Nephron (organoid): ENCODE measurements at regions not wholly inside any gene's neighbourhood (a gene's known extent, or its start where the extent isn't known, plus 50 kb on each side); places are given as distances from the start of the nearest gene placed in this dataset.

ENCODE experiments used
- H3K27ac Mint-ChIP-seq, 3 experiments: 2 replicates each; pipeline ENCODE4 v1.8.0; 2020; ENCODE audit warnings: mixed read lengths in 3 of 3, mild to moderate bottlenecking in 2 of 3, moderate library complexity in 1 of 3
- H3K27me3 Mint-ChIP-seq: 2 replicates; pipeline ENCODE4 v1.8.0; 2021; ENCODE audit warnings: low read depth, mild to moderate bottlenecking, moderate library complexity, mixed read lengths
- H3K36me3 Mint-ChIP-seq: 2 replicates; pipeline ENCODE4 v1.8.0; 2020; ENCODE audit warnings: low read depth, mixed read lengths
- H3K4me1 Mint-ChIP-seq: 2 replicates; pipeline ENCODE4 v1.8.0; 2020; ENCODE audit warnings: mixed read lengths
- H3K4me3 Mint-ChIP-seq, 3 experiments: 2 replicates each; pipeline ENCODE4 v1.8.0; 2020; ENCODE audit warnings: mild to moderate bottlenecking in 3 of 3, mixed read lengths in 3 of 3, moderate library complexity in 2 of 3
- H3K9me3 Mint-ChIP-seq: 2 replicates; pipeline ENCODE4 v1.8.0; 2020; ENCODE audit warnings: mixed read lengths
- TF ChIP-seq, protein P1 (sequence below), 3 experiments: fragments of 200-600 bp; sonication (generic); IDR thresholded peaks; one replicate each; pipeline ENCODE4 v1.5.0; 2021; ENCODE audit warnings: antibody characterized with exemption in 3 of 3; ENCODE audit not compliant: unreplicated experiment in 3 of 3

- H3K36me3 Mint-ChIP-seq, result no peaks in the 10 kb centered on the region
- no peaks in the 10 kb centered on the region for H3K9me3 Mint-ChIP-seq
- no peak overlapping the region for H3K27ac Mint-ChIP-seq
- peaks cover 6% of the 10 kb centered on the region for H3K4me1 Mint-ChIP-seq
- no peak overlapping the region for H3K4me3 Mint-ChIP-seq
- H3K27me3 Mint-ChIP-seq, result no peaks in the 10 kb centered on the region
- TF ChIP-seq, protein P1, sequence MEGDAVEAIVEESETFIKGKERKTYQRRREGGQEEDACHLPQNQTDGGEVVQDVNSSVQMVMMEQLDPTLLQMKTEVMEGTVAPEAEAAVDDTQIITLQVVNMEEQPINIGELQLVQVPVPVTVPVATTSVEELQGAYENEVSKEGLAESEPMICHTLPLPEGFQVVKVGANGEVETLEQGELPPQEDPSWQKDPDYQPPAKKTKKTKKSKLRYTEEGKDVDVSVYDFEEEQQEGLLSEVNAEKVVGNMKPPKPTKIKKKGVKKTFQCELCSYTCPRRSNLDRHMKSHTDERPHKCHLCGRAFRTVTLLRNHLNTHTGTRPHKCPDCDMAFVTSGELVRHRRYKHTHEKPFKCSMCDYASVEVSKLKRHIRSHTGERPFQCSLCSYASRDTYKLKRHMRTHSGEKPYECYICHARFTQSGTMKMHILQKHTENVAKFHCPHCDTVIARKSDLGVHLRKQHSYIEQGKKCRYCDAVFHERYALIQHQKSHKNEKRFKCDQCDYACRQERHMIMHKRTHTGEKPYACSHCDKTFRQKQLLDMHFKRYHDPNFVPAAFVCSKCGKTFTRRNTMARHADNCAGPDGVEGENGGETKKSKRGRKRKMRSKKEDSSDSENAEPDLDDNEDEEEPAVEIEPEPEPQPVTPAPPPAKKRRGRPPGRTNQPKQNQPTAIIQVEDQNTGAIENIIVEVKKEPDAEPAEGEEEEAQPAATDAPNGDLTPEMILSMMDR (IDR thresholded peaks at IDR 0.05; ENCODE audit: unreplicated experiment in 3 of 3), result no peak
These were observed 204.7 kb downstream of the KITLG start for GRCh38 chr12:88375306-88376305.

DNA sequence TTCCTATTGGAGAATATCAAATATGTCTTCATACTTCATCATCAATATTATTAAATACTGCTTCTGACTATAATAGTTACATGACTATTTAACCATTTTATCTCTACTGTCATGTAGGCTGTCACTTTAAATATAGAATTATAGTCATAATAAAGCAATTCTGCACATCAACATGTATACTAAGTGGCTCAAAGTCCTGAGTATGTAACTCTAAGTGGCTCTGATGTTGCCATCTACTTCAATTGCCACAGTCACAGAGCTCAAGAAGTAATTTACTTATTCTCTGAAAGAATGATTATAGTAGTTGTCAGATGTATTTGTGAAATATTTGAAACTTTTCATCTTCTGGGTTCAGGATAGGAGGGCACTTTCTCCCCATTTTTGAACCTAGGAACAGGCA lies 202.3 kb downstream of the KITLG start:
- TF ChIP-seq, protein P1 (IDR thresholded peaks at IDR 0.05; ENCODE audit: unreplicated experiment in 3 of 3), result no peak

GRCh38 chr12:88381466-88381865 lies 198.8 kb downstream of the KITLG start:
- TF ChIP-seq, protein P1 (IDR thresholded peaks at IDR 0.05; ENCODE audit: unreplicated experiment in 3 of 3), result no peak
- no peak overlapping the region for H3K4me3 Mint-ChIP-seq
- H3K27me3 Mint-ChIP-seq, result no peaks in the 10 kb centered on the region
- H3K4me1 Mint-ChIP-seq, result no peaks in the 10 kb centered on the region
- H3K9me3 Mint-ChIP-seq, result peaks cover 3% of the 10 kb centered on the region
- H3K36me3 Mint-ChIP-seq, result no peaks in the 10 kb centered on the region
- H3K27ac Mint-ChIP-seq, result no peak overlapping the region

More for the DNA sequence above, 202.3 kb downstream of the KITLG start:
- H3K36me3 Mint-ChIP-seq, result no peaks in the 10 kb centered on the region
- no peaks in the 10 kb centered on the region for H3K27me3 Mint-ChIP-seq
- peaks cover 6% of the 10 kb centered on the region for H3K4me1 Mint-ChIP-seq
- H3K4me3 Mint-ChIP-seq, result no peak overlapping the region
- no peak overlapping the region for H3K27ac Mint-ChIP-seq
- no peaks in the 10 kb centered on the region for H3K9me3 Mint-ChIP-seq

DNA sequence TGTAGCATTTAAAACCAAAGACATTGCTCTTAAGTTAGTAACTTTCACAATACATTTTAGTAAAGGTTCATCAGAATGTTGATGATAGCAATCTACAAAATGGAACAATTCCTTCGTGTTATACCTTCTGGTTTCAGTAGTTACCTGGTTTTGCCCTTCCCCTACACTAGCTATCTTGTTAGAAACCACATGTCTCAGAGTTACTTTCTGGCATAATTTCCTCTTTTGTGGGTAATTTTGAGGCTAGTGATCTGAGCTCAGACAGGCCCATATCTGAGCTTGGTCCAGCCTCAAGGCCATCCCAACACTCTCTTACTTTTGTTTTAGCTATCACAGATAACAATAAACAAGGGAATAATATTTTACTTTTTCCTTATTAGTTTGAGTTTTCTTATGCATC lies 196.9 kb downstream of the KITLG start:
- TF ChIP-seq, protein P1 (IDR thresholded peaks at IDR 0.05; ENCODE audit: unreplicated experiment in 3 of 3), result no peak
- no peaks in the 10 kb centered on the region for H3K36me3 Mint-ChIP-seq
- no peak overlapping the region for H3K27ac Mint-ChIP-seq
- H3K27me3 Mint-ChIP-seq, result no peaks in the 10 kb centered on the region
- H3K9me3 Mint-ChIP-seq, result peaks cover 3% of the 10 kb centered on the region
- H3K4me1 Mint-ChIP-seq, result no peaks in the 10 kb centered on the region
- H3K4me3 Mint-ChIP-seq, result no peak overlapping the region

DNA sequence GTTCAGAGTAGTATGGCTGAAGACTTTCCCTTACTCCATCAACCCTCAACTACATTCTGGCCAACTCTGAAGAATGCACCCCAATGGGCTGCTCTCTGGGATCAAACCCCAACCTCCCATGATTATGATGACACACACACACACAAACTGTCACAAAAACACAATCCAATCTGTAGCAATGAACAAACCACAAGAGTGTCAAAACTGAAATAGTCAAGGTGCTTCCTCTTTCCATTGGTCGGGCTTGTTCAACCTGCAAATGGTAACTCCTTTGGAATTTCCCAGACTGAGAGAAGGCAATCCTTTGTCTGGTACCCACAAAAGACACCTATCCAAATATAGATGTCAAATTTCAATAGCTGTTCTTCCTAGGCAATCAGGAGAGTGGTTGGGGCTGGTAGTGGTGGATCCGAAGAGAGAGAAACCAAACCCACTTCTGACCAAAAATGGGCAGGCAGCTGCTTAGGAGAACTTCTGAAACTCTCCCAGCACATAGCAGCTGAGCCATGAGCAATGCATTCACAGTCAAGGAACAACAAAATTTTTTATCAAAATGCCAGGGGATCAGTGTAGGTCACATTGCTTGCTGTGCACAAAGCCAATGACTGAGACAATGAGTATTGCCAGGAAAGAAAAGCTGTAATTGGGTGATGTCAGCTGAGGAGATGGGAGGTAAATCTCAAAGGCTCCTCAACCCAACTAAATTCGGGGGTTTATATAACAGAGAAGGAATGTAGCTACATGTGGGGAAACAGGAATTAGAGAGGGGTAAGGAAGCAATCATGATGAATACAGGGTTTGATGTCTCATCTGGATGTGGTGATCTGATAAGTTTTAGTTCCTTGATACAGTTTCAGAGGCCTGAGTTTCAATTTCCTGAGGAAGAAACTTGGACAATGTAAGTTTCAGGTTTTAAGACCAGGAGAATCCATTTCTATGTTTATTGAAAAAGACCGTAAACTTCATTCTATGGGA lies 191.4 kb downstream of the KITLG start:
- Mint-ChIP-seq H3K9me3 (peaks cover under 1% of the 10 kb centered on the region), H3K27ac (no peak overlapping the region), H3K36me3 (no peaks in the 10 kb centered on the region), H3K4me1 (no peaks in the 10 kb centered on the region), H3K27me3 (no peaks in the 10 kb centered on the region), H3K4me3 (no peak overlapping the region)
- TF ChIP-seq, protein P1 (IDR thresholded peaks at IDR 0.05; ENCODE audit: unreplicated experiment in 3 of 3), result no peak
